ENCODE measurements at regions not wholly inside any gene's neighbourhood (a gene's known extent, or its start where the extent isn't known, plus 50 kb on each side); places are given as distances from the start of the nearest gene placed in this dataset.
A peak's percentile ranks its signal among the peaks of the same experiment; 100 is the strongest.

DNA sequence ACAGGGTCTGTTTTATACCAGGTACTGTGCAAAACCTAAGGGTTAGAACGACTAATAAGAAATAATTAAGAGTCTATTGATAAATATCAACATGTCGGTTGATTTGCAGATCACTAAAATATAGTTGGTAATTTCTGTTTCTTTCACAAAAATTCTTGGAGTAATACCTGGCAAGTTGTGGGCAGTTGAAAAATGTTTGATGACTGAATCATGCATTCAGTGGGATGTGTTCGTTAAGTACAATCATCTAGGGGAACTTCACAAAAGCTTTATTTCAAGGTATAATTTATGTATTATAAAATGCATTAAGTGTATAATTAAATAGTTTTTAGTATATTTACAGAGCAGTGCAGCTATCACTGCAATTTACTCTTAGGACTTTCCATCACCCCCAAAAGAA, 120.0 kb downstream of the KCNA5 start:
- TF ChIP-seq, protein P1, sequence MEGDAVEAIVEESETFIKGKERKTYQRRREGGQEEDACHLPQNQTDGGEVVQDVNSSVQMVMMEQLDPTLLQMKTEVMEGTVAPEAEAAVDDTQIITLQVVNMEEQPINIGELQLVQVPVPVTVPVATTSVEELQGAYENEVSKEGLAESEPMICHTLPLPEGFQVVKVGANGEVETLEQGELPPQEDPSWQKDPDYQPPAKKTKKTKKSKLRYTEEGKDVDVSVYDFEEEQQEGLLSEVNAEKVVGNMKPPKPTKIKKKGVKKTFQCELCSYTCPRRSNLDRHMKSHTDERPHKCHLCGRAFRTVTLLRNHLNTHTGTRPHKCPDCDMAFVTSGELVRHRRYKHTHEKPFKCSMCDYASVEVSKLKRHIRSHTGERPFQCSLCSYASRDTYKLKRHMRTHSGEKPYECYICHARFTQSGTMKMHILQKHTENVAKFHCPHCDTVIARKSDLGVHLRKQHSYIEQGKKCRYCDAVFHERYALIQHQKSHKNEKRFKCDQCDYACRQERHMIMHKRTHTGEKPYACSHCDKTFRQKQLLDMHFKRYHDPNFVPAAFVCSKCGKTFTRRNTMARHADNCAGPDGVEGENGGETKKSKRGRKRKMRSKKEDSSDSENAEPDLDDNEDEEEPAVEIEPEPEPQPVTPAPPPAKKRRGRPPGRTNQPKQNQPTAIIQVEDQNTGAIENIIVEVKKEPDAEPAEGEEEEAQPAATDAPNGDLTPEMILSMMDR (IDR thresholded peaks at IDR 0.05; ENCODE audit: insufficient read depth, low read depth, low read length), result no peak
- H3K4me3 ChIP-seq (ENCODE audit: low read depth, low read length), result no peak overlapping the region
- no peak for DNase-seq (ENCODE audit: low read depth)

DNA sequence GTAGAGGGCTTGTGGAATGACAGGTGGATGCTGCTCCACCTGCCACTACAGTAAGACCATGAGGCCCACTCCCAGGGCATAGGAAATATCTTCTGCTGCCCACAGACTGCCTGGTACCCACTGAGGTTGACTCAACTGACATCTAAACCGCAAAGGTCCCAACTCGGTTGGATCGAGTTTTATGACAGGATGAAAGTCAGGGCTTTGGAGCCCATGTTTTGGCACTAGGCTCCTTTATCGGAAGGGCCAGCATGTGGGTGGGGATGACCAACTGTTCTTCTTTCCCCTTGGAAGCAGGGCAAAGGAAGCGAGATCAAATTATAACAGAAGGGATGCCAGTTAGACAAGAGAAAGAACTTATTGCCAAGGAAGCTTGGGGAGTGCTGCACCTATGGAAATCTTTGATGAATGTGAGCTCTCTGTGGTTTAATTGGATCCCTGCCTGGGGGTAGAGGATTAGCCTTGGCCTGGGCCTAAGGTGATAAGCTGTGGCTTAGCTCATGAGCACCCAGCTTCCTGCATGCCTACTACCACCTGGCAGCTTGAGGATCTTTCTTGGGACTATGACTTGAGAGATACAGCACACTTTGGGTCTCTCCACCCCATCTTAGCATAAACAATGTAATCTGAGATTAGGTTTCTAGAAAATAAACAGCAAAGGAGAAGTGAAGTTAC, 121.8 kb downstream of the KCNA5 start:
- peak; percentile 34 for DNase-seq (ENCODE audit: low read depth)
- TF ChIP-seq, protein P1 (IDR thresholded peaks at IDR 0.05; ENCODE audit: insufficient read depth, low read depth, low read length), result no peak
- no peak overlapping the region for H3K4me3 ChIP-seq (ENCODE audit: low read depth, low read length)

DNA sequence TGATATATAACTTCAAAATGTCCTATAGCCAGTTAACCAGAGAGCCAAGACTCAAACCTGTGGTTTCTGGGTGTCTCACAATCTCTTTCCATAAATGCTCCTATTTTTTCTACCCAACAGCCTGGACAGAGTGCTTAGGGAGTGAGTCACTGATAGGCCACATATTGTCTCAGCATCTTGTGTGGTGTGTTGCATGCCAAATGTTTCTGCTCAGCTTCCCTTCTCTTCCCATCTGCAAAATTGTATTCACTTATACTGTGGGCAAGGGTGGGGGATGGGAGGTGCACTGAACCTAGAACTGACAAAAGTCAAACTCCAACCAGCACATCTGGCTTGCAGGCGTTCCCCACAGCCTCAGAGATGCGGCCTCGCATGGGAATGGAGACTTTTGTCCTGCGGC, 123.3 kb downstream of the KCNA5 start:
- no peak overlapping the region for H3K4me3 ChIP-seq (ENCODE audit: low read depth, low read length)
- TF ChIP-seq, protein P1 (IDR thresholded peaks at IDR 0.05; ENCODE audit: insufficient read depth, low read depth, low read length), result no peak
- peak; percentile 91 for DNase-seq (ENCODE audit: low read depth)

DNA sequence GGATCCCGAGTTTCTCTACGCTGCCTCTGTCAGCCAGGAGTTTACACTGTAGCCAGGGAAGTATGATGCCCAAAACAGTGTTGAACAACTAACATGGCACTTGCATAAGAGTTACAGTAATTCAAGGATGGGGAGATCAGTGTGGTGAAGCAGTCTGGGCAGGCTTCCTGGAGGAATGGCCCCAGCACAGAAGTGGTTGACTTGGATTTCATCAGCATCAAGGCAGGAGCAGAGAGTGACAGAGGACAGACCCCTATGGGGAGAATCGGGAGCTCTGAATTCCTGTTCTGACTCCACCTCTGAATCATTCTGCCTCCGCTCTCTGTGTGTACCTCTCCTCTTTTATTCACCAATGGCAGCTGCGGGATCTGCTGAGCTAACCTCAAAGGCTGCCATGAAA, 124.5 kb downstream of the KCNA5 start:
- TF ChIP-seq, protein P1 (IDR thresholded peaks at IDR 0.05; ENCODE audit: insufficient read depth, low read depth, low read length), result no peak
- no peak overlapping the region for H3K4me3 ChIP-seq (ENCODE audit: low read depth, low read length)

DNA sequence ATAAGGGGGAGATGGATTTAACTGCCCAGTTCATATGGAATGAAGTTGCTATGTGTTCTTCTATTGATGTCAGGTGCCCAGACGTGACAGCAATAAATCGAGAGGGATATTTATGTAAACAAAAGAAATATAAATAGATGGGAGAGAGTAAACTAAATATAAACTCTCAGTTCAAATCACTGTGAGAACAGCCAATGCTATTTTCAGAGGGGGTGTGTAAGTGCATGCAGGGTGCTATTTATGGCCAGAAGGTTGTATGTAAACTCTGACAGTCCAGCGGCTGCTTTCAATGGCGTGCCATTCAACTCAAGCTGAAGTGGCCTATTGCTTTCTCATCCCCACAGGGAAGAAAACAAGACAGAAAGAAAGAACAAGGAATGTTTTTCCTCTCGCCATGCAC, 127.2 kb downstream of the KCNA5 start:
- TF ChIP-seq, protein P1 (IDR thresholded peaks at IDR 0.05; ENCODE audit: insufficient read depth, low read depth, low read length), result no peak
- no peak for DNase-seq (ENCODE audit: low read depth)
- no peak overlapping the region for H3K4me3 ChIP-seq (ENCODE audit: low read depth, low read length)

More for the DNA sequence above, 124.5 kb downstream of the KCNA5 start:
- DNase-seq (ENCODE audit: low read depth), result no peak

DNA sequence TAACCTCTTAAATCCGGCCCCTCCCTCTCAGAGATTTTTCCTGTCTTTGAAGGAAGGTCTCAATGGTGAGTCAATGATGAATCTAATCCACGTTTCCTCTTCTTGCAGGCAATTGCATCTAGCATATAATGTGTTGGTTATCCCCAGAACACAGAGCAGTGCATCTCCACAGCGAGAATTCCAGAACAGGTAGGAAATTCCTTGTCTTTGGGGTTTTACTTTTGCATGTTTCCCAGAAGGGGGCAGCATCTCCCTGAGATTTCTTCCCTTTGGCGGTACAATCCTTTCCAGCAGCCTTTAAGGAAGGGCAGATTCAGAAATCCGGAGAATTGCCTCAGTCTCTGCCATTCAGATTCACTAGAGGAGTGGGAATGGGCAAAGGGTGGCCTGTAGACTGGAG, 128.0 kb downstream of the KCNA5 start:
- TF ChIP-seq, protein P1 (IDR thresholded peaks at IDR 0.05; ENCODE audit: insufficient read depth, low read depth, low read length), result peak; percentile 63
- H3K4me3 ChIP-seq (ENCODE audit: low read depth, low read length), result no peak overlapping the region
- DNase-seq (ENCODE audit: low read depth), result peak; percentile 30

DNA sequence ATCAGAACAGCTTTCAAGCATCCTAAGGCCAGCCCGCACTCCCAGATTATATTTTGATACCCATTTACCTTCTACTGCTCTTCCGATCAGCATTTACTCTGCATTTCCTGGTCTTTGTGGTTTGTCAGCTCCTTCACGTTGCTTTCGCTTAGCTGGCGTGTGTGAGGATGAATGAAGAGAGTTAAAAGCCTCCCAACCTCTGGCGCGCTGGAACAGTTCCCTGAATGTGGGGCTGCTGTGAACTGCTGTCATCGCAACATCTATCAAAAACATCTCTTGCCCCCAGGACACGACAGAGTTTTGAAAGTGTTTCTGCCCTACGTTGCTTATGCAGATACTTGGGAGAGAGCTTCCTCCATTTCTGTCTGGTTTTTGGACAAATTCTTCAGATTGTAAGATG, 129.2 kb downstream of the KCNA5 start:
- H3K4me3 ChIP-seq (ENCODE audit: low read depth, low read length), result no peak overlapping the region
- TF ChIP-seq, protein P1 (IDR thresholded peaks at IDR 0.05; ENCODE audit: insufficient read depth, low read depth, low read length), result no peak
- DNase-seq (ENCODE audit: low read depth), result no peak
